ENCODE measurements at regions not wholly inside any gene's neighbourhood (a gene's known extent, or its start where the extent isn't known, plus 50 kb on each side); places are given as distances from the start of the nearest gene placed in this dataset.

GRCh38 chr13:53150568-53150967 is 122.0 kb downstream of the OLFM4 start:
- Histone ChIP-seq H3K9ac (replicated peaks in 1 of 4; ENCODE audit: extremely low read depth in 1 of 4, low read depth in 3 of 4, low read length in 3 of 4) (no peak overlapping the region), H3K36me3 (ENCODE audit: control insufficient read depth in 2 of 4, insufficient read depth in 4 of 4, low read length in 3 of 4) (no peaks in the 10 kb centered on the region), H3K27ac (ENCODE audit: low read depth, low read length) (no peak overlapping the region), H2BK12ac (ENCODE audit: low read depth, low read length) (no peak overlapping the region), H3K56ac (replicated peaks; ENCODE audit: insufficient read length, low read depth, low read length) (no peak overlapping the region), H2BK5ac (ENCODE audit: low read depth, low read length) (no peak overlapping the region), H3K4me2 (ENCODE audit: insufficient read depth in 1 of 2, low read depth in 2 of 2, low read length in 2 of 2) (no peak overlapping the region), H2AFZ (ENCODE audit: low read length) (no peak overlapping the region), H3K79me2 (ENCODE audit: control insufficient read depth in 1 of 2, insufficient read depth in 2 of 2, low read length in 2 of 2) (no peaks in the 10 kb centered on the region), H3K14ac (ENCODE audit: insufficient read length) (no peak overlapping the region), H4K5ac (ENCODE audit: insufficient read length, low read depth, low read length) (no peak overlapping the region), H3K79me1 (ENCODE audit: low read depth, low read length) (no peaks in the 10 kb centered on the region), H4K91ac (replicated peaks; ENCODE audit: insufficient read length, low read length) (no peak overlapping the region), H4K20me1 (replicated peaks in 1 of 2; ENCODE audit: control insufficient read depth in 1 of 2, insufficient read depth in 2 of 2, low read length in 2 of 2) (no peaks in the 10 kb centered on the region), H3K18ac (ENCODE audit: extremely low read depth, low read length) (no peak overlapping the region), H3K9me3 (ENCODE audit: insufficient read depth in 2 of 2, low read depth in 1 of 2, low read length in 1 of 2) (no peaks in the 10 kb centered on the region), H2BK15ac (ENCODE audit: low read length) (no peak overlapping the region), H3K4me1 (replicated peaks in 1 of 4; ENCODE audit: control insufficient read depth in 3 of 4, insufficient read depth in 4 of 4, low read length in 3 of 4) (no peaks in the 10 kb centered on the region), H3K4ac (replicated peaks; ENCODE audit: insufficient read length, low read depth, low read length) (no peak overlapping the region), H3K23ac (ENCODE audit: insufficient read length) (no peak overlapping the region), H2BK20ac (ENCODE audit: low read length) (no peak overlapping the region), H4K8ac (ENCODE audit: extremely low read depth, insufficient read depth, low read length) (no peak overlapping the region), H3K4me3 (ENCODE audit: extremely low read depth in 1 of 4, insufficient read depth in 2 of 4, low read depth in 3 of 4, low read length in 4 of 4) (no peak overlapping the region), H3K23me2 (ENCODE audit: low read depth, low read length) (no peaks in the 10 kb centered on the region), H3K27me3 (replicated peaks in 1 of 4; ENCODE audit: control insufficient read depth in 3 of 4, extremely low read depth in 1 of 4, insufficient read depth in 3 of 4, low read length in 3 of 4) (no peaks in the 10 kb centered on the region), H2AK5ac (ENCODE audit: low read depth, low read length) (no peak overlapping the region), H2BK120ac (replicated peaks; ENCODE audit: low read depth, low read length) (no peak overlapping the region)
- 87% methylated on average over 5 of the region's 5 CpGs; no CpG with 5 or more reads in 1 of the 2 experiments for WGBS, 2 experiments (ENCODE audit: extremely low coverage in 1 of 2, insufficient coverage in 1 of 2, insufficient read length in 1 of 2, insufficient replicate concordance in 2 of 2, low coverage in 1 of 2, low lambda C conversion rate in 2 of 2, missing lambda C conversion rate in 1 of 2)
- no peak for TF ChIP-seq NANOG (IDR thresholded peaks at IDR 0.05; ENCODE audit: insufficient read depth, low read depth, low read length, poor library complexity, severe bottlenecking)
- TF ChIP-seq POLR2AphosphoS5 (IDR thresholded peaks at IDR 0.05; ENCODE audit: low read depth, low read length): no peak
- TF ChIP-seq, protein P1, sequence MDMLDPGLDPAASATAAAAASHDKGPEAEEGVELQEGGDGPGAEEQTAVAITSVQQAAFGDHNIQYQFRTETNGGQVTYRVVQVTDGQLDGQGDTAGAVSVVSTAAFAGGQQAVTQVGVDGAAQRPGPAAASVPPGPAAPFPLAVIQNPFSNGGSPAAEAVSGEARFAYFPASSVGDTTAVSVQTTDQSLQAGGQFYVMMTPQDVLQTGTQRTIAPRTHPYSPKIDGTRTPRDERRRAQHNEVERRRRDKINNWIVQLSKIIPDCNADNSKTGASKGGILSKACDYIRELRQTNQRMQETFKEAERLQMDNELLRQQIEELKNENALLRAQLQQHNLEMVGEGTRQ (IDR thresholded peaks at IDR 0.05; ENCODE audit: low read length): no peak
- no peak for TF ChIP-seq SIX5 (IDR thresholded peaks at IDR 0.05; ENCODE audit: low read depth, low read length)
- TF ChIP-seq BRCA1 (IDR thresholded peaks at IDR 0.05; ENCODE audit: low read depth, low read length): no peak
- TF ChIP-seq YY1 (IDR thresholded peaks at IDR 0.05; ENCODE audit: low read depth, low read length): no peak
- TF ChIP-seq HDAC6 (IDR thresholded peaks at IDR 0.05; ENCODE audit: low read depth, low read length): no peak
- no peak for FAIRE-seq
- CTCF ChIA-PET (ENCODE audit: partially characterized antibody): interaction anchor here (0.7 to 5.3 kb wide), 5 partner anchors 15 to 289 kb away, joined by 3 to 50 read pairs (median 9); no protein-coding TSS in a partner anchor
- no peak for DNase-seq (ENCODE audit: low read depth in 1 of 2, low spot score in 2 of 2)
- POLR2A ChIA-PET (ENCODE audit: partially characterized antibody): no interaction called here
